Right lobe of liver (tissue), 6 donors: ENCODE measurements at regions not wholly inside any gene's neighbourhood (a gene's known extent, or its start where the extent isn't known, plus 50 kb on each side); places are given as distances from the start of the nearest gene placed in this dataset.

Source experiments
- ATAC-seq, 4 donors: fragments of 200-7000 bp; cut with Tn5 transposase; one replicate each; pipeline ENCODE4 v1.9.1; 2020; ENCODE audit warnings: mild to moderate bottlenecking in 4 of 4, moderate library complexity in 4 of 4
- DNase-seq, 3 donors: peaks; one replicate each; pipeline ENCODE4 v3.0.0-alpha.2; 2020
- H3K27ac ChIP-seq, 3 donors: fragments of 200-600 bp; one replicate each; pipeline ENCODE4 v1.8.0; 2022
- H3K27me3 ChIP-seq, 2 donors: fragments of 200-600 bp; one replicate each; pipeline ENCODE4 v1.8.0; 2022
- H3K36me3 ChIP-seq, 4 donors: fragments of 200-600 bp; sonication (generic) in 1 of 4; one replicate each; pipeline versions ENCODE4 v1.5.1 to v1.8.0; 2017 to 2022; ENCODE audit warnings: control low read depth in 1 of 4
- H3K4me1 ChIP-seq, 4 donors: fragments of 200-600 bp; sonication (generic) in 1 of 4; one replicate each; pipeline versions ENCODE4 v1.5.1 to v1.8.0; 2017 to 2022; ENCODE audit warnings: control low read depth in 1 of 4
- H3K4me3 ChIP-seq, 3 donors: fragments of 200-600 bp; one replicate each; pipeline ENCODE4 v1.8.0; 2022
- H3K9me3 ChIP-seq, 4 donors: fragments of 200-600 bp; sonication (generic) in 1 of 4; one replicate each; pipeline versions ENCODE4 v1.5.1 to v1.8.0; 2017 to 2022; ENCODE audit warnings: control low read depth in 1 of 4
- CTCF ChIP-seq, 4 donors: fragments of 200-600 bp in 3 of 4; fragments of 450-650 bp in 1 of 4; IDR thresholded peaks; one replicate each; pipeline versions ENCODE4 v1.5.1 to v1.8.0; 2016 to 2022; ENCODE audit warnings: antibody characterized with exemption in 4 of 4, mild to moderate bottlenecking in 2 of 4
- POLR2A ChIP-seq: fragments of 450-650 bp; IDR thresholded peaks from one replicate; pipeline ENCODE4 v1.6.1; 2017; ENCODE audit warnings: antibody characterized with exemption, mild to moderate bottlenecking
- WGBS: methylation state at CpG from one replicate; pipeline ENCODE4 v1.1.6; 2018; ENCODE audit warnings: low coverage, low lambda C conversion rate; ENCODE audit not compliant: insufficient coverage; ENCODE audit errors: missing lambda C conversion rate; 5-methylcytosine and 5-hydroxymethylcytosine counted together
- intact Hi-C, 2 donors: fragments of 100-400 bp; cut with DNase I; formaldehyde crosslinking; loops; one replicate each; pipeline versions ENCODE4 v1.11.2 to v1.14.1; 2022
- donor health status: DM: no; HTN: yes; CAD: no.
- donor health status: DM: no; HTN: no; CAD: no.
- donor health status: DM: no; HTN: no; CAD: no.
- donor health status: DM: no; HTN: yes; CAD: no.
- donor health status: DM: no; HTN: yes; CAD: no.

GRCh38 chr13:76350399-76350798 is 535.8 kb downstream of the KCTD12 start:
- no peaks in the 10 kb centered on the region for H3K4me1 ChIP-seq
- intact Hi-C loops = no loop called here
- no peaks in the 10 kb centered on the region for H3K36me3 ChIP-seq
- WGBS = 7% methylated on average over 1 of the region's 1 CpG
- no peak for DNase-seq
- no peak overlapping the region for H3K27ac ChIP-seq
- ATAC-seq = no peak
- H3K27me3 ChIP-seq = no peaks in the 10 kb centered on the region
- no peak overlapping the region for H3K4me3 ChIP-seq
- TF ChIP-seq POLR2A (no peak), CTCF (IDR thresholded peaks at IDR 0.05) (no peak)
- no peaks in the 10 kb centered on the region for H3K9me3 ChIP-seq

- no peak for TF ChIP-seq POLR2A
- no peak for TF ChIP-seq CTCF (IDR thresholded peaks at IDR 0.05)
- 23% methylated on average over 2 of the region's 2 CpGs for WGBS
- DNase-seq (no peak), ATAC-seq (no peak)
- H3K4me3 ChIP-seq = no peak overlapping the region
- no peaks in the 10 kb centered on the region for H3K36me3 ChIP-seq
- intact Hi-C loops = no loop called here
- no peak overlapping the region for H3K27ac ChIP-seq
- H3K4me1 ChIP-seq = no peaks in the 10 kb centered on the region
- no peaks in the 10 kb centered on the region for H3K27me3 ChIP-seq
- H3K9me3 ChIP-seq = no peaks in the 10 kb centered on the region
These were observed 536.5 kb downstream of the KCTD12 start for GRCh38 chr13:76349700-76350099.

GRCh38 chr13:76339649-76340048 is 546.6 kb downstream of the KCTD12 start:
- no peak for ATAC-seq
- 58% methylated on average over 2 of the region's 2 CpGs for WGBS
- no peaks in the 10 kb centered on the region for H3K4me1 ChIP-seq

DNA sequence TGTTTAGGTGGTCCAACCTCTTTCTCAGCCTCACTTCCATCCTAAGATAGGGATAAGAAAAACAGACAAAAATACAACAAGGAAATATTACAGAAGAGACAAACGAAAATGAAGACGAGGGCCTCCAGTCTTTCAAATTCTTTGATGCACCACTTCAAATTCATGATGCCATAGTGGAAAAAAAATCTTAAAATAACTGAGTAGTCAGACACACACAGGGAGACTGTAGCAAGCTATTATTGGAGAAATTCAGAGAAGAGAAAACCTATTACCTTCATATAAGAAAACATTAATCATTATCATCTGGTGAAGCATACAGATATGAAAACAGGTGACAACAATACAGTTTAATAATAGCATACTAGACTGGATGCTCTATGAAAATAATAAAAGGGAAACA is 548.2 kb downstream of the KCTD12 start:
- no peak for DNase-seq
- H3K4me3 ChIP-seq = no peak overlapping the region
- WGBS = 29% methylated on average over 2 of the region's 2 CpGs
- H3K4me1 ChIP-seq = no peaks in the 10 kb centered on the region
- H3K27ac ChIP-seq = no peak overlapping the region
- TF ChIP-seq POLR2A (no peak), CTCF (IDR thresholded peaks at IDR 0.05) (no peak)
- intact Hi-C loops = no loop called here
- ATAC-seq = no peak
- H3K36me3 ChIP-seq = no peaks in the 10 kb centered on the region
- H3K27me3 ChIP-seq = no peaks in the 10 kb centered on the region
- H3K9me3 ChIP-seq = no peaks in the 10 kb centered on the region

More at GRCh38 chr13:76339649-76340048, 546.6 kb downstream of the KCTD12 start:
- no peaks in the 10 kb centered on the region for H3K9me3 ChIP-seq
- no peak for DNase-seq
- TF ChIP-seq CTCF (IDR thresholded peaks at IDR 0.05) (no peak), POLR2A (no peak)
- H3K27ac ChIP-seq = no peak overlapping the region
- no peaks in the 10 kb centered on the region for H3K27me3 ChIP-seq
- intact Hi-C loops = no loop called here
- no peak overlapping the region for H3K4me3 ChIP-seq
- H3K36me3 ChIP-seq = no peaks in the 10 kb centered on the region
